ENCODE measurements at regions not wholly inside any gene's neighbourhood (a gene's known extent, or its start where the extent isn't known, plus 50 kb on each side); places are given as distances from the start of the nearest gene placed in this dataset.
"Not testable (repeated sequence)": the region's sequence is repeated elsewhere in the genome, so short reads cannot be mapped to it uniquely, and the experiment has no call there.

GRCh38 chr7:51551070-51551469, 234.5 kb upstream of the COBL start:
- no peak for ATAC-seq (replicated peaks; ENCODE audit: extremely low read depth, poor library complexity, severe bottlenecking)
- Mint-ChIP-seq H3K4me1 (no peaks in the 10 kb centered on the region), H3K27me3 (no peaks in the 10 kb centered on the region), H3K36me3 (ENCODE audit: insufficient read depth) (no peaks in the 10 kb centered on the region), H3K27ac (ENCODE audit: low read depth) (no peak overlapping the region), H3K9me3 (peaks cover 36% of the 10 kb centered on the region), H3K4me3 (no peak overlapping the region)
- no peak for DNase-seq (ENCODE audit: low spot score in 2 of 2)

GRCh38 chr7:51545131-51545530, 228.5 kb upstream of the COBL start:
- ATAC-seq (replicated peaks; ENCODE audit: extremely low read depth, poor library complexity, severe bottlenecking) (no peak), DNase-seq (ENCODE audit: low spot score in 2 of 2) (no peak)

GRCh38 chr7:51543801-51544553, 227.4 kb upstream of the COBL start:
- DNase-seq (ENCODE audit: low spot score in 2 of 2) (no peak), ATAC-seq (replicated peaks; ENCODE audit: extremely low read depth, poor library complexity, severe bottlenecking) (no peak)
- no peaks in the 10 kb centered on the region for H3K36me3 Mint-ChIP-seq (ENCODE audit: insufficient read depth)
- peaks cover 22% of the 10 kb centered on the region for H3K9me3 Mint-ChIP-seq
- H3K4me3 Mint-ChIP-seq: no peak overlapping the region
- no peak overlapping the region for H3K27ac Mint-ChIP-seq (ENCODE audit: low read depth)
- H3K27me3 Mint-ChIP-seq: no peaks in the 10 kb centered on the region
- H3K4me1 Mint-ChIP-seq: no peaks in the 10 kb centered on the region

More at GRCh38 chr7:51545131-51545530, 228.5 kb upstream of the COBL start:
- Mint-ChIP-seq H3K4me1 (no peaks in the 10 kb centered on the region), H3K4me3 (no peak overlapping the region), H3K36me3 (ENCODE audit: insufficient read depth) (no peaks in the 10 kb centered on the region), H3K9me3 (peaks cover 27% of the 10 kb centered on the region), H3K27ac (ENCODE audit: low read depth) (no peak overlapping the region), H3K27me3 (no peaks in the 10 kb centered on the region)

GRCh38 chr7:51540906-51541305, 224.3 kb upstream of the COBL start:
- not testable (repeated sequence) for DNase-seq (ENCODE audit: low spot score in 2 of 2); ATAC-seq (replicated peaks; ENCODE audit: extremely low read depth, poor library complexity, severe bottlenecking); H3K4me1 Mint-ChIP-seq; H3K4me3 Mint-ChIP-seq; H3K27ac Mint-ChIP-seq (ENCODE audit: low read depth); H3K36me3 Mint-ChIP-seq (ENCODE audit: insufficient read depth); H3K27me3 Mint-ChIP-seq
- peaks cover 26% of the 10 kb centered on the region for H3K9me3 Mint-ChIP-seq

GRCh38 chr7:51539840-51540239, 223.2 kb upstream of the COBL start:
- H3K36me3 Mint-ChIP-seq (ENCODE audit: insufficient read depth): peaks cover 2% of the 10 kb centered on the region
- H3K4me1 Mint-ChIP-seq: no peaks in the 10 kb centered on the region
- H3K27ac Mint-ChIP-seq (ENCODE audit: low read depth): no peak overlapping the region
- no peak for ATAC-seq (replicated peaks; ENCODE audit: extremely low read depth, poor library complexity, severe bottlenecking)
- H3K27me3 Mint-ChIP-seq: no peaks in the 10 kb centered on the region
- H3K4me3 Mint-ChIP-seq: no peak overlapping the region
- peaks cover 34% of the 10 kb centered on the region for H3K9me3 Mint-ChIP-seq
- DNase-seq (ENCODE audit: low spot score in 2 of 2): no peak

- H3K27me3 Mint-ChIP-seq: no peaks in the 10 kb centered on the region
- H3K9me3 Mint-ChIP-seq: peaks cover 6% of the 10 kb centered on the region
- ATAC-seq (replicated peaks; ENCODE audit: extremely low read depth, poor library complexity, severe bottlenecking) (no peak), DNase-seq (ENCODE audit: low spot score in 2 of 2) (no peak)
- H3K4me3 Mint-ChIP-seq: no peak overlapping the region
- no peak overlapping the region for H3K27ac Mint-ChIP-seq (ENCODE audit: low read depth)
- no peaks in the 10 kb centered on the region for H3K36me3 Mint-ChIP-seq (ENCODE audit: insufficient read depth)
- no peaks in the 10 kb centered on the region for H3K4me1 Mint-ChIP-seq
These were observed 211.6 kb upstream of the COBL start for GRCh38 chr7:51528172-51528571.

GRCh38 chr7:51521694-51522312, 205.2 kb upstream of the COBL start:
- Mint-ChIP-seq H3K4me3 (no peak overlapping the region), H3K27ac (ENCODE audit: low read depth) (no peak overlapping the region), H3K36me3 (ENCODE audit: insufficient read depth) (no peaks in the 10 kb centered on the region), H3K27me3 (no peaks in the 10 kb centered on the region), H3K4me1 (no peaks in the 10 kb centered on the region), H3K9me3 (no peaks in the 10 kb centered on the region)
- DNase-seq (ENCODE audit: low spot score in 2 of 2) (no peak), ATAC-seq (replicated peaks; ENCODE audit: extremely low read depth, poor library complexity, severe bottlenecking) (no peak)

GRCh38 chr7:51521054-51521453, 204.4 kb upstream of the COBL start:
- Mint-ChIP-seq H3K4me3 (no peak overlapping the region), H3K27me3 (no peaks in the 10 kb centered on the region), H3K36me3 (ENCODE audit: insufficient read depth) (no peaks in the 10 kb centered on the region), H3K4me1 (no peaks in the 10 kb centered on the region), H3K27ac (ENCODE audit: low read depth) (no peak overlapping the region), H3K9me3 (no peaks in the 10 kb centered on the region)
- no peak for DNase-seq (ENCODE audit: low spot score in 2 of 2)
- no peak for ATAC-seq (replicated peaks; ENCODE audit: extremely low read depth, poor library complexity, severe bottlenecking)

GRCh38 chr7:51518646-51519045, 202.0 kb upstream of the COBL start:
- ATAC-seq (replicated peaks; ENCODE audit: extremely low read depth, poor library complexity, severe bottlenecking) (no peak), DNase-seq (ENCODE audit: low spot score in 2 of 2) (no peak)
- H3K36me3 Mint-ChIP-seq (ENCODE audit: insufficient read depth): no peaks in the 10 kb centered on the region
- no peak overlapping the region for H3K4me3 Mint-ChIP-seq
- no peak overlapping the region for H3K27ac Mint-ChIP-seq (ENCODE audit: low read depth)
- H3K4me1 Mint-ChIP-seq: no peaks in the 10 kb centered on the region
- no peaks in the 10 kb centered on the region for H3K9me3 Mint-ChIP-seq
- H3K27me3 Mint-ChIP-seq: no peaks in the 10 kb centered on the region

GRCh38 chr7:51517187-51517586, 200.6 kb upstream of the COBL start:
- DNase-seq (ENCODE audit: low spot score in 2 of 2) (no peak), ATAC-seq (replicated peaks; ENCODE audit: extremely low read depth, poor library complexity, severe bottlenecking) (no peak)
- Mint-ChIP-seq H3K4me1 (no peaks in the 10 kb centered on the region), H3K27ac (ENCODE audit: low read depth) (no peak overlapping the region), H3K36me3 (ENCODE audit: insufficient read depth) (no peaks in the 10 kb centered on the region), H3K4me3 (no peak overlapping the region), H3K27me3 (no peaks in the 10 kb centered on the region), H3K9me3 (no peaks in the 10 kb centered on the region)

GRCh38 chr7:51501620-51502019, 185.0 kb upstream of the COBL start:
- H3K9me3 Mint-ChIP-seq: no peaks in the 10 kb centered on the region
- no peak overlapping the region for H3K4me3 Mint-ChIP-seq
- ATAC-seq (replicated peaks; ENCODE audit: extremely low read depth, poor library complexity, severe bottlenecking): no peak
- H3K27me3 Mint-ChIP-seq: no peaks in the 10 kb centered on the region
- H3K36me3 Mint-ChIP-seq (ENCODE audit: insufficient read depth): peaks cover 2% of the 10 kb centered on the region
- H3K27ac Mint-ChIP-seq (ENCODE audit: low read depth): no peak overlapping the region
- no peaks in the 10 kb centered on the region for H3K4me1 Mint-ChIP-seq
- no peak for DNase-seq (ENCODE audit: low spot score in 2 of 2)

- Mint-ChIP-seq H3K27me3 (no peaks in the 10 kb centered on the region), H3K27ac (ENCODE audit: low read depth) (no peak overlapping the region), H3K36me3 (ENCODE audit: insufficient read depth) (no peaks in the 10 kb centered on the region), H3K4me1 (no peaks in the 10 kb centered on the region), H3K9me3 (peaks cover 4% of the 10 kb centered on the region), H3K4me3 (no peak overlapping the region)
- ATAC-seq (replicated peaks; ENCODE audit: extremely low read depth, poor library complexity, severe bottlenecking) (no peak), DNase-seq (ENCODE audit: low spot score in 2 of 2) (no peak)
These were observed 166.4 kb upstream of the COBL start for GRCh38 chr7:51482976-51483375.

- DNase-seq (ENCODE audit: low spot score in 2 of 2) (no peak), ATAC-seq (replicated peaks; ENCODE audit: extremely low read depth, poor library complexity, severe bottlenecking) (no peak)
- Mint-ChIP-seq H3K9me3 (peaks cover 4% of the 10 kb centered on the region), H3K27ac (ENCODE audit: low read depth) (no peak overlapping the region), H3K4me3 (no peak overlapping the region), H3K36me3 (ENCODE audit: insufficient read depth) (no peaks in the 10 kb centered on the region), H3K4me1 (no peaks in the 10 kb centered on the region), H3K27me3 (no peaks in the 10 kb centered on the region)
These were observed 164.8 kb upstream of the COBL start for GRCh38 chr7:51481421-51481820.

Measured in central memory CD8-positive, alpha-beta T cell (primary cell).